Nephron (organoid): ENCODE measurements at regions not wholly inside any gene's neighbourhood (a gene's known extent, or its start where the extent isn't known, plus 50 kb on each side); places are given as distances from the start of the nearest gene placed in this dataset.

Source experiments
- H3K27ac Mint-ChIP-seq, 3 experiments: 2 replicates each; pipeline ENCODE4 v1.8.0; 2020; ENCODE audit warnings: mixed read lengths in 3 of 3, mild to moderate bottlenecking in 2 of 3, moderate library complexity in 1 of 3
- H3K27me3 Mint-ChIP-seq: 2 replicates; pipeline ENCODE4 v1.8.0; 2021; ENCODE audit warnings: low read depth, mild to moderate bottlenecking, moderate library complexity, mixed read lengths
- H3K36me3 Mint-ChIP-seq: 2 replicates; pipeline ENCODE4 v1.8.0; 2020; ENCODE audit warnings: low read depth, mixed read lengths
- H3K4me1 Mint-ChIP-seq: 2 replicates; pipeline ENCODE4 v1.8.0; 2020; ENCODE audit warnings: mixed read lengths
- H3K4me3 Mint-ChIP-seq, 3 experiments: 2 replicates each; pipeline ENCODE4 v1.8.0; 2020; ENCODE audit warnings: mild to moderate bottlenecking in 3 of 3, mixed read lengths in 3 of 3, moderate library complexity in 2 of 3
- H3K9me3 Mint-ChIP-seq: 2 replicates; pipeline ENCODE4 v1.8.0; 2020; ENCODE audit warnings: mixed read lengths
- CTCF ChIP-seq, 3 experiments: fragments of 200-600 bp; sonication (generic); IDR thresholded peaks; one replicate each; pipeline ENCODE4 v1.5.0; 2021; ENCODE audit warnings: antibody characterized with exemption in 3 of 3; ENCODE audit not compliant: unreplicated experiment in 3 of 3

DNA sequence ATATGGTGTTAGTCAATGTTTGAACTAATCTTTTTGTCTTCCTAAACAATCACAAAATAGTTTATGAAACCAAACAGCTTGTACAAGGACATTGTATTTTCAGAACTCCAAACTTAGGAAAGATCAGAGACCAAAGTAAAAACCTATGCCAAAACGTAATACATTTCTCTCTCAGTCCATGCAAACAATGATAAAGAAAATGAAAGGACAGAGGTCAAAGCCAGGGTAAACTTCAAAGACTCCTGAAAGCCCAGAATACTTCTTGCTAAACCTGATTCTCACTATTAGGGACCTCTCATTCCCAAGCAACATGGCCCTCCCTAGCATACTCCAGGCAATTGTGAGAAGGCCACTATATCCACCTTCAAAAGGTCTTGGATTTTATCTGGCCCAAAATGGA lies 105.1 kb upstream of the GALNT5 start:
- no peaks in the 10 kb centered on the region for H3K4me1 Mint-ChIP-seq
- no peaks in the 10 kb centered on the region for H3K36me3 Mint-ChIP-seq
- H3K27ac Mint-ChIP-seq = no peak overlapping the region
- TF ChIP-seq CTCF (IDR thresholded peaks at IDR 0.05; ENCODE audit: unreplicated experiment in 3 of 3) = no peak
- no peak overlapping the region for H3K4me3 Mint-ChIP-seq
- no peaks in the 10 kb centered on the region for H3K27me3 Mint-ChIP-seq
- no peaks in the 10 kb centered on the region for H3K9me3 Mint-ChIP-seq

DNA sequence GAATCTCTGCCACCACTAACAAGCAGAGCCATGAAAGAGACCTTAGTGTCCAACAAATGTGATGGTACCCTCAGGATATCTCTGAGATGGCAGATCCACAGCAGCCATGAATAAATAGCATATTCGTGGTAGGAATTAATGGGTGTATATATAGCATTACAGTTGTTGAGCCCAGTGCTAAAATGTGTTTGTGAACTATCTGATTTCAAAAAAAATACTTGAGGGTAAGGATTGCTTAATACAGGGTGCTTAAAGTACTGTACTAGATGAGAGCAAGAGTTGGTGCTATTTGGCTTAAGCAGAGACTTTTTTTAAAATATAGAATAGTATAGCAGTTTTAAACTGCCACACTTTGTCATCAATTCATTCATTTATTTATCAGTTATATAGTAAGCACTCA lies 101.5 kb upstream of the GALNT5 start:
- Mint-ChIP-seq H3K9me3 (no peaks in the 10 kb centered on the region), H3K36me3 (no peaks in the 10 kb centered on the region), H3K27ac (no peak overlapping the region), H3K4me3 (no peak overlapping the region), H3K27me3 (no peaks in the 10 kb centered on the region), H3K4me1 (no peaks in the 10 kb centered on the region)
- no peak for TF ChIP-seq CTCF (IDR thresholded peaks at IDR 0.05; ENCODE audit: unreplicated experiment in 3 of 3)

DNA sequence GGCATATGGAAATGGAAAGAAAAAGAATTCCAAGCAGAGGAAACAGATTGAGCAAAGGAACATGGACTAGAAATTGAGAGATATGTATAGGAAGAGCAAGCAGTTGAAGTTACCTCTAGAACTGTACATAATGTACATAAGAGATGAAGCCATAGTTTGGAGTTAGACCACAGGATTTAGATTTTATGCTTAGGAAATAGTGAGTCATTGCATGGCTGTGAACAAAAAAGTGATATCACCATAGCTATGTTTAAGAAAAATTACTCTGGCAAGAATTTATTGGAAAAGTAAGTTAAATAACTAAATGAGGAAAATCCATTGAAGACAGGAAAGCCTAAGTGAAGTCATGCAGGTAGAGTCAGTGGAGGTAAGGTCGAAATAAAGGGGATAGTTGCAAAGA lies 99.4 kb upstream of the GALNT5 start:
- Mint-ChIP-seq H3K27me3 (no peaks in the 10 kb centered on the region), H3K4me3 (no peak overlapping the region), H3K9me3 (no peaks in the 10 kb centered on the region), H3K27ac (no peak overlapping the region), H3K4me1 (no peaks in the 10 kb centered on the region), H3K36me3 (no peaks in the 10 kb centered on the region)
- TF ChIP-seq CTCF (IDR thresholded peaks at IDR 0.05; ENCODE audit: unreplicated experiment in 3 of 3) = no peak

GRCh38 chr2:157159221-157159934 lies 98.1 kb upstream of the GALNT5 start:
- no peak overlapping the region for H3K4me3 Mint-ChIP-seq
- no peak for TF ChIP-seq CTCF (IDR thresholded peaks at IDR 0.05; ENCODE audit: unreplicated experiment in 3 of 3)

DNA sequence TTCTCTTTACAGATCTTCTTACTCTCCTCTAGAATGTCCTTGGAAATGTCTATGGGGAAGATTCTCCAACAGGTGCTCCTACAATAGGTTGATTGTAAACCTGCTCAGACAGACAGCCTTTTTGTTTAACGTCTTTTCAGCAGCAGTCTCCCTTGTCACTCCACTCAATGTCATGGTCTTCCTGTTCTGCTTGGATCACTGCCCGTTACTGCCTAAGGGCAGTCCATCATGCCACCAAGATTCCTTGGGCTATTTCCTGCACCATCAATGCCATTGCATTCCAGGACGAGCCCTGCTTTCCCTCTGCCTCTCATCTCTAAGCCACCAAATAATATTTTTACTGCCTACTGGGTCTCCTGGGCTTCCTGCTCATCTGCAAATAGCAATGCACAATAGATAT lies 97.4 kb upstream of the GALNT5 start:
- TF ChIP-seq CTCF (IDR thresholded peaks at IDR 0.05; ENCODE audit: unreplicated experiment in 3 of 3) = no peak
- H3K27ac Mint-ChIP-seq = no peak overlapping the region
- no peak overlapping the region for H3K4me3 Mint-ChIP-seq
- no peaks in the 10 kb centered on the region for H3K4me1 Mint-ChIP-seq
- no peaks in the 10 kb centered on the region for H3K36me3 Mint-ChIP-seq
- no peaks in the 10 kb centered on the region for H3K27me3 Mint-ChIP-seq
- no peaks in the 10 kb centered on the region for H3K9me3 Mint-ChIP-seq

More at GRCh38 chr2:157159221-157159934, 98.1 kb upstream of the GALNT5 start:
- H3K9me3 Mint-ChIP-seq = no peaks in the 10 kb centered on the region
- no peaks in the 10 kb centered on the region for H3K27me3 Mint-ChIP-seq
- no peaks in the 10 kb centered on the region for H3K36me3 Mint-ChIP-seq
- H3K4me1 Mint-ChIP-seq = no peaks in the 10 kb centered on the region
- H3K27ac Mint-ChIP-seq = no peak overlapping the region

- no peaks in the 10 kb centered on the region for H3K4me1 Mint-ChIP-seq
- no peaks in the 10 kb centered on the region for H3K27me3 Mint-ChIP-seq
- H3K4me3 Mint-ChIP-seq = no peak overlapping the region
- no peak overlapping the region for H3K27ac Mint-ChIP-seq
- no peaks in the 10 kb centered on the region for H3K36me3 Mint-ChIP-seq
- H3K9me3 Mint-ChIP-seq = no peaks in the 10 kb centered on the region
- TF ChIP-seq CTCF (IDR thresholded peaks at IDR 0.05; ENCODE audit: unreplicated experiment in 3 of 3) = no peak
Measured at GRCh38 chr2:157164370-157164769, 93.1 kb upstream of the GALNT5 start.
